H1 (cell line): ENCODE measurements at regions not wholly inside any gene's neighbourhood (a gene's known extent, or its start where the extent isn't known, plus 50 kb on each side); places are given as distances from the start of the nearest gene placed in this dataset.

ENCODE experiments used
- CTCF ChIA-PET: fragments of 300-600 bp; sonication (Branson Sonifier 250); formaldehyde crosslinking; loops from one replicate; lab custom pipeline; 2021; ENCODE audit not compliant: partially characterized antibody; lab: Charles Lee
- POLR2A ChIA-PET: fragments of 300-600 bp; sonication (Branson Sonifier 250); formaldehyde crosslinking; loops from one replicate; lab custom pipeline; 2021; ENCODE audit warnings: inconsistent platforms; ENCODE audit not compliant: partially characterized antibody; lab: Charles Lee
- DNase-seq, 2 experiments: peaks; one replicate each; pipeline versions ENCODE4 v3.0.0 to v3.0.0-alpha.2; 2010 to 2022; ENCODE audit warnings: low spot score in 2 of 2, low read depth in 1 of 2, mixed read lengths in 1 of 2
- FAIRE-seq: peaks from 2 replicates; lab custom pipeline; 2011; peaks lifted over from hg19 to GRCh38; lab: Jason Lieb, UNC
- H2AFZ ChIP-seq: 2 replicates; pipeline ENCODE4 v1.8.1; 2012; ENCODE audit warnings: low read length, inconsistent platforms
- H2AK5ac ChIP-seq: 2 replicates; pipeline ENCODE4 v1.6.1; 2013; ENCODE audit warnings: low read depth, low read length
- H2BK120ac ChIP-seq: replicated peaks from 2 replicates; pipeline ENCODE3; 2013; ENCODE audit warnings: low read depth, low read length, inconsistent platforms
- H2BK12ac ChIP-seq: 2 replicates; pipeline ENCODE4 v1.6.1; 2013; ENCODE audit warnings: low read depth, low read length
- H2BK15ac ChIP-seq: 2 replicates; pipeline ENCODE4 v1.6.1; 2013; ENCODE audit warnings: low read length
- H2BK20ac ChIP-seq: 2 replicates; pipeline ENCODE4 v1.6.1; 2013; ENCODE audit warnings: low read length
- H2BK5ac ChIP-seq: 2 replicates; pipeline ENCODE4 v1.6.1; 2013; ENCODE audit warnings: low read depth, low read length
- H3K14ac ChIP-seq: 2 replicates; pipeline ENCODE4 v1.6.1; 2013; ENCODE audit warnings: inconsistent platforms; ENCODE audit not compliant: insufficient read length
- H3K18ac ChIP-seq: 2 replicates; pipeline ENCODE4 v1.6.1; 2013; ENCODE audit warnings: low read length; ENCODE audit errors: extremely low read depth
- H3K23ac ChIP-seq: 2 replicates; pipeline ENCODE4 v1.6.1; 2013; ENCODE audit warnings: inconsistent platforms; ENCODE audit not compliant: insufficient read length
- H3K23me2 ChIP-seq: 2 replicates; pipeline ENCODE4 v1.6.1; 2013; ENCODE audit warnings: low read depth, low read length
- H3K27ac ChIP-seq: 2 replicates; pipeline ENCODE4 v1.6.1; 2011; ENCODE audit warnings: low read depth, low read length, inconsistent platforms
- H3K27me3 ChIP-seq, 4 experiments: replicated peaks in 1 of 4; 1 replicate in 1 of 4; 2 replicates in 3 of 4; pipeline versions ENCODE4 v1.6.1 to v1.8.1; 2011 to 2013; ENCODE audit warnings: low read length in 3 of 4, mild to moderate bottlenecking in 3 of 4, inconsistent platforms in 2 of 4, mixed read lengths in 2 of 4, moderate library complexity in 1 of 4; ENCODE audit not compliant: control insufficient read depth in 3 of 4, insufficient read depth in 3 of 4; ENCODE audit errors: extremely low read depth in 1 of 4
- H3K36me3 ChIP-seq, 4 experiments: 2 replicates each; pipeline versions ENCODE4 v1.6.1 to v1.8.1; 2011 to 2013; ENCODE audit warnings: mild to moderate bottlenecking in 4 of 4, low read length in 3 of 4, moderate library complexity in 2 of 4, control low read depth in 1 of 4, inconsistent platforms in 1 of 4; ENCODE audit not compliant: insufficient read depth in 4 of 4, control insufficient read depth in 2 of 4
- H3K4ac ChIP-seq: replicated peaks from 2 replicates; pipeline ENCODE3; 2013; ENCODE audit warnings: low read length, low read depth, mixed read lengths, inconsistent platforms; ENCODE audit not compliant: insufficient read length
- H3K4me1 ChIP-seq, 4 experiments: replicated peaks in 1 of 4; 1 replicate in 1 of 4; 2 replicates in 3 of 4; pipeline versions ENCODE4 v1.6.1 to v1.8.1; 2011 to 2013; ENCODE audit warnings: low read length in 3 of 4, inconsistent platforms in 2 of 4, mixed read lengths in 1 of 4; ENCODE audit not compliant: insufficient read depth in 4 of 4, control insufficient read depth in 3 of 4
- H3K4me2 ChIP-seq, 2 experiments: 2 replicates each; pipeline versions ENCODE4 v1.6.1 to v1.8.1; 2011 to 2013; ENCODE audit warnings: low read depth in 2 of 2, low read length in 2 of 2, control low read depth in 1 of 2, inconsistent platforms in 1 of 2, mild to moderate bottlenecking in 1 of 2; ENCODE audit not compliant: insufficient read depth in 1 of 2
- H3K4me3 ChIP-seq, 4 experiments: fragments of 200-600, 300-600 bp in 1 of 4; sonication (generic), shearing (Covaris generic), sonication (Bioruptor Twin) in 1 of 4; 2 replicates each; pipeline versions ENCODE4 v1.5.1 to v1.8.1; 2011 to 2016; ENCODE audit warnings: low read length in 4 of 4, low read depth in 3 of 4, control low read depth in 2 of 4, inconsistent platforms in 2 of 4, mild to moderate bottlenecking in 2 of 4, mixed read lengths in 1 of 4, moderate library complexity in 1 of 4; ENCODE audit not compliant: insufficient read depth in 2 of 4; ENCODE audit errors: extremely low read depth in 1 of 4
- H3K56ac ChIP-seq: replicated peaks from 2 replicates; pipeline ENCODE3; 2013; ENCODE audit warnings: low read depth, mild to moderate bottlenecking, mixed read lengths, low read length, inconsistent platforms; ENCODE audit not compliant: insufficient read length
- H3K79me1 ChIP-seq: 2 replicates; pipeline ENCODE4 v1.6.1; 2013; ENCODE audit warnings: low read depth, low read length, control low read depth
- H3K79me2 ChIP-seq, 2 experiments: 2 replicates each; pipeline versions ENCODE4 v1.6.1 to v1.8.1; 2012 to 2013; ENCODE audit warnings: low read length in 2 of 2, mild to moderate bottlenecking in 2 of 2, inconsistent platforms in 1 of 2; ENCODE audit not compliant: insufficient read depth in 2 of 2, control insufficient read depth in 1 of 2
- H3K9ac ChIP-seq, 4 experiments: replicated peaks in 1 of 4; 1 replicate in 1 of 4; 2 replicates in 3 of 4; pipeline versions ENCODE4 v1.6.1 to v1.8.1; 2011 to 2013; ENCODE audit warnings: low read depth in 3 of 4, low read length in 3 of 4, control low read depth in 2 of 4, mild to moderate bottlenecking in 2 of 4, moderate library complexity in 2 of 4, inconsistent platforms in 1 of 4; ENCODE audit errors: extremely low read depth in 1 of 4
- H3K9me3 ChIP-seq, 2 experiments: 2 replicates each; pipeline versions ENCODE4 v1.6.1 to v1.8.1; 2012 to 2013; ENCODE audit warnings: mild to moderate bottlenecking in 2 of 2, moderate library complexity in 2 of 2, control low read depth in 1 of 2, inconsistent platforms in 1 of 2, low read depth in 1 of 2, low read length in 1 of 2, mixed read lengths in 1 of 2; ENCODE audit not compliant: insufficient read depth in 2 of 2
- H4K20me1 ChIP-seq, 2 experiments: replicated peaks in 1 of 2; 2 replicates each; pipeline versions ENCODE3 to v1.8.1; 2011 to 2013; ENCODE audit warnings: inconsistent platforms in 2 of 2, low read length in 2 of 2, mild to moderate bottlenecking in 1 of 2; ENCODE audit not compliant: insufficient read depth in 2 of 2, control insufficient read depth in 1 of 2
- H4K5ac ChIP-seq: 2 replicates; pipeline ENCODE4 v1.6.1; 2013; ENCODE audit warnings: low read length, low read depth, mixed read lengths, inconsistent platforms; ENCODE audit not compliant: insufficient read length
- H4K8ac ChIP-seq: 2 replicates; pipeline ENCODE4 v1.8.0; 2013; ENCODE audit warnings: mild to moderate bottlenecking, moderate library complexity, low read length, inconsistent platforms; ENCODE audit not compliant: insufficient read depth; ENCODE audit errors: extremely low read depth
- H4K91ac ChIP-seq: replicated peaks from 2 replicates; pipeline ENCODE3; 2013; ENCODE audit warnings: low read length, mixed read lengths, inconsistent platforms; ENCODE audit not compliant: insufficient read length
- ASH2L ChIP-seq: fragments of 200-600, 300-600 bp; sonication (generic); IDR thresholded peaks from one replicate; pipeline ENCODE4 v1.7.1; 2017; ENCODE audit warnings: low read length
- ATF3 ChIP-seq: IDR thresholded peaks from 2 replicates; pipeline ENCODE4 v1.6.1; 2011; ENCODE audit warnings: low read depth, mild to moderate bottlenecking, low read length; ENCODE audit not compliant: insufficient read depth
- CBX5 ChIP-seq: fragments of 300-800, 300-1000 bp; sonication (generic); IDR thresholded peaks from 2 replicates; pipeline ENCODE4 v1.7.1; 2016; ENCODE audit warnings: antibody characterized with exemption, low read length, low read depth
- CTBP2 ChIP-seq: IDR thresholded peaks from 2 replicates; pipeline ENCODE4 v1.7.0; 2011; ENCODE audit warnings: borderline replicate concordance, mild to moderate bottlenecking, moderate library complexity, mixed read lengths, low read length; ENCODE audit not compliant: insufficient read depth, insufficient read length
- EP300 ChIP-seq, 2 experiments: IDR thresholded peaks; 1 replicate in 1 of 2; 2 replicates in 1 of 2; pipeline ENCODE4 v1.6.1; 2011 to 2012; ENCODE audit warnings: low read depth in 2 of 2, low read length in 2 of 2, mild to moderate bottlenecking in 2 of 2, borderline replicate concordance in 1 of 2, inconsistent platforms in 1 of 2, moderate library complexity in 1 of 2
- HDAC2 ChIP-seq, 2 experiments: fragments of 300-600 bp in 1 of 2; sonication (generic) in 1 of 2; IDR thresholded peaks; 2 replicates each; pipeline ENCODE4 v1.6.1; 2011 to 2012; ENCODE audit warnings: low read depth in 2 of 2, low read length in 2 of 2, mild to moderate bottlenecking in 2 of 2, moderate library complexity in 2 of 2, borderline replicate concordance in 1 of 2, inconsistent platforms in 1 of 2
- KDM4A ChIP-seq: IDR thresholded peaks from one replicate; pipeline ENCODE4 v1.7.1; 2012; ENCODE audit warnings: low read depth, mild to moderate bottlenecking, moderate library complexity, low read length, inconsistent platforms; ENCODE audit not compliant: severe bottlenecking
- POLR2A ChIP-seq, 2 experiments: IDR thresholded peaks; 1 replicate in 1 of 2; 2 replicates in 1 of 2; pipeline ENCODE4 v1.6.1; 2011; ENCODE audit warnings: low read depth in 2 of 2, low read length in 2 of 2, mild to moderate bottlenecking in 2 of 2; ENCODE audit errors: control extremely low read depth in 1 of 2
- SIN3A ChIP-seq, 2 experiments: IDR thresholded peaks in 1 of 2; conservative IDR thresholded peaks in 1 of 2; 2 replicates each; pipeline ENCODE4 v1.6.1; 2011 to 2012; ENCODE audit warnings: low read length in 2 of 2, improper control_type of control experiment in 1 of 2, low read depth in 1 of 2, mild to moderate bottlenecking in 1 of 2
- SP4 ChIP-seq: IDR thresholded peaks from 2 replicates; pipeline ENCODE4 v1.6.1; 2012; ENCODE audit warnings: low read length, inconsistent platforms
- TBP ChIP-seq: IDR thresholded peaks from 2 replicates; pipeline ENCODE4 v1.6.1; 2011; ENCODE audit warnings: low read depth, low read length, improper control_type of control experiment
- TCF12 ChIP-seq: IDR thresholded peaks from 2 replicates; pipeline ENCODE4 v1.6.1; 2011; ENCODE audit warnings: low read depth, mild to moderate bottlenecking, low read length
- USF2 ChIP-seq: IDR thresholded peaks from 2 replicates; pipeline ENCODE4 v1.6.1; 2011; ENCODE audit warnings: low read length, improper control_type of control experiment
- WGBS, 2 experiments: shearing (Covaris generic) in 1 of 2; methylation state at CpG; one replicate each; pipeline versions ENCODE4 v1.1.6 to v1.1.7; 2013 to 2015; ENCODE audit warnings: low lambda C conversion rate in 2 of 2, mixed read lengths in 2 of 2, inconsistent platforms in 1 of 2, low coverage in 1 of 2, missing lambda C conversion rate in 1 of 2; ENCODE audit not compliant: insufficient replicate concordance in 2 of 2, insufficient coverage in 1 of 2, insufficient read length in 1 of 2; ENCODE audit errors: extremely low coverage in 1 of 2, missing lambda C conversion rate in 1 of 2; 5-methylcytosine and 5-hydroxymethylcytosine counted together

DNA sequence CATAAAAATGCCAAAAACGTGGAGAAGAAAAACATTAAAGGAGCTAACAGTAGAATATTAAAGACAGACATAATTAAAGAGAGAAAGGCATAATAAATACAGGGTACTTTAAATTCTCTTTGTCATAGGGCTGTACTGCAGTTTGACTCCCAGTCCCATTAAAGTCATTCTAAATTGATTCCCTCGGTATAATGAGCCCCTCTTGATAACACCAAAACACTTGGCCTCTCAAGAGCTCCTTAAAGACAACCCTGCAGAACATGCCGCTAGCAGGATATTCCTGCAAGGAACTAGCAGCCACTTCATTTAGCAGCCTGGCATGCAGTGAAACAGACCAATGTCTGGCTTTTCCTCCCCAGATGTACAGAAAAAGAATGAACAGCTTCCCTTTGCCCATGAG lies 273.8 kb upstream of the ESRRG start:
- POLR2A ChIA-PET = no interaction called here
- no peak overlapping the region for H2BK5ac ChIP-seq
- FAIRE-seq = no peak

More for the DNA sequence above, 273.8 kb upstream of the ESRRG start:
- Histone ChIP-seq H3K14ac (no peak overlapping the region), H3K27ac (no peak overlapping the region), H3K23ac (no peak overlapping the region), H4K91ac (no peak overlapping the region), H4K20me1 (no peaks in the 10 kb centered on the region), H2BK20ac (peak overlapping the region; percentile 55; the same call in 1 of the 2 replicates), H3K79me2 (no peaks in the 10 kb centered on the region), H3K36me3 (no peaks in the 10 kb centered on the region), H3K9me3 (no peaks in the 10 kb centered on the region), H3K56ac (no peak overlapping the region), H4K5ac (no peak overlapping the region), H2BK12ac (no peak overlapping the region), H2AK5ac (no peak overlapping the region), H3K23me2 (no peaks in the 10 kb centered on the region), H2AFZ (no peak overlapping the region), H3K4me3 (no peak overlapping the region), H3K9ac (no peak overlapping the region), H3K18ac (no peak overlapping the region), H2BK15ac (no peak overlapping the region), H3K4me1 (peaks cover 0 to 4% (median under 1%) of the 10 kb centered on the region in 4 experiments; a peak in 3 of 7 replicates), H3K79me1 (no peaks in the 10 kb centered on the region), H3K4ac (no peak overlapping the region), H3K27me3 (no peaks in the 10 kb centered on the region), H2BK120ac (no peak overlapping the region), H3K4me2 (no peak overlapping the region), H4K8ac (no peak overlapping the region)
- DNase-seq = no peak
- TF ChIP-seq CTBP2 = no peak
- TF ChIP-seq ASH2L = no peak
- TF ChIP-seq HDAC2 (IDR thresholded peaks at IDR 0.05; ENCODE audit: borderline replicate concordance in 1 of 2, low read depth in 2 of 2, low read length in 2 of 2) = no peak
- no peak for TF ChIP-seq SIN3A (conservative IDR thresholded peaks at IDR 0.05 in 1 of 2, IDR thresholded peaks at IDR 0.05 in 1 of 2; ENCODE audit: low read depth in 1 of 2, low read length in 2 of 2)
- TF ChIP-seq USF2 = no peak
- TF ChIP-seq ATF3 = no peak
- no peak for TF ChIP-seq CBX5
- no peak for TF ChIP-seq EP300 (IDR thresholded peaks at IDR 0.05; ENCODE audit: borderline replicate concordance in 1 of 2, low read depth in 2 of 2, low read length in 2 of 2)
- no peak for TF ChIP-seq SP4
- TF ChIP-seq TBP = no peak
- TF ChIP-seq POLR2A (IDR thresholded peaks at IDR 0.05; ENCODE audit: control extremely low read depth in 1 of 2, low read depth in 2 of 2, low read length in 2 of 2) = no peak
- TF ChIP-seq TCF12 = no peak
- no peak for TF ChIP-seq KDM4A
- CTCF ChIA-PET = no interaction called here
- WGBS, 2 experiments = 90% methylated on average over 3 of the region's 3 CpGs; no CpG with 5 or more reads in 1 of the 2 experiments
